B cell (primary cell): ENCODE measurements at regions not wholly inside any gene's neighbourhood (a gene's known extent, or its start where the extent isn't known, plus 50 kb on each side); places are given as distances from the start of the nearest gene placed in this dataset.

Experiments used
- ATAC-seq: fragments of 200-7000 bp; cut with Tn5 transposase; one replicate; pipeline ENCODE4 v1.10.0; 2021; ENCODE audit warnings: low read depth, mild to moderate bottlenecking, moderate number of reproducible peaks, moderate library complexity
- CTCF ChIA-PET: fragments of 350-600 bp; sonication (Branson Sonifier 250); formaldehyde crosslinking; loops from one replicate; lab custom pipeline; 2021; ENCODE audit warnings: antibody characterized with exemption, inconsistent platforms; lab: Charles Lee
- POLR2A ChIA-PET: fragments of 350-600 bp; sonication (Branson Sonifier 250); formaldehyde crosslinking; loops from one replicate; lab custom pipeline; 2021; ENCODE audit warnings: antibody characterized with exemption; lab: Charles Lee
- DNase-seq: peaks from one replicate; pipeline ENCODE4 v3.0.0; 2013
- H2AFZ ChIP-seq: 2 replicates; pipeline ENCODE4 v1.6.1; 2012; ENCODE audit warnings: mild to moderate bottlenecking, low read depth, low read length; ENCODE audit not compliant: insufficient read depth, poor library complexity, severe bottlenecking
- H3K27ac ChIP-seq, 2 donors: 1 replicate in 1 of 2; 2 replicates in 1 of 2; pipeline ENCODE4 v1.5.1; 2012 to 2013; ENCODE audit warnings: low read length in 2 of 2, mild to moderate bottlenecking in 2 of 2, moderate library complexity in 1 of 2
- H3K27me3 ChIP-seq, 4 experiments: fragments of 200-600 bp in 1 of 4; sonication (generic) in 1 of 4; replicated peaks in 1 of 4; 1 replicate in 2 of 4; 2 replicates in 2 of 4; pipeline versions ENCODE4 v1.6.1 to v1.7.0; 2013 to 2016; ENCODE audit warnings: low read length in 3 of 4, mild to moderate bottlenecking in 2 of 4, mixed read lengths in 1 of 4, moderate library complexity in 1 of 4; ENCODE audit not compliant: insufficient read depth in 4 of 4, control insufficient read depth in 3 of 4; ENCODE audit errors: control extremely low read depth in 1 of 4
- H3K36me3 ChIP-seq, 2 experiments: replicated peaks in 1 of 2; 1 replicate in 1 of 2; 2 replicates in 1 of 2; pipeline versions ENCODE4 v1.6.1 to v1.7.1; 2013; ENCODE audit warnings: low read length in 1 of 2; ENCODE audit not compliant: insufficient read depth in 2 of 2, control insufficient read depth in 1 of 2; ENCODE audit errors: control extremely low read depth in 1 of 2, extremely low read depth in 1 of 2
- H3K4me1 ChIP-seq, 2 donors: fragments of 200-600 bp in 1 of 2; sonication (generic) in 1 of 2; 1 replicate in 1 of 2; 2 replicates in 1 of 2; pipeline versions ENCODE4 v1.5.1 to v1.6.1; 2013 to 2017; ENCODE audit warnings: low read length in 2 of 2; ENCODE audit not compliant: control insufficient read depth in 2 of 2, insufficient read depth in 2 of 2
- H3K4me2 ChIP-seq: replicated peaks from 2 replicates; pipeline ENCODE3; 2012; ENCODE audit warnings: mild to moderate bottlenecking, low read depth, low read length; ENCODE audit not compliant: poor library complexity, severe bottlenecking
- H3K4me3 ChIP-seq, 5 experiments: fragments of 200-600 bp in 1 of 5; sonication (generic) in 1 of 5; 1 replicate in 3 of 5; 2 replicates in 2 of 5; pipeline versions ENCODE4 v1.5.1 to v1.7.0; 2011 to 2016; ENCODE audit warnings: low read length in 4 of 5, mild to moderate bottlenecking in 4 of 5, low read depth in 2 of 5, control low read depth in 1 of 5, moderate library complexity in 1 of 5; ENCODE audit not compliant: insufficient read depth in 1 of 5; ENCODE audit errors: control extremely low read depth in 1 of 5, extremely low read depth in 1 of 5
- H3K79me2 ChIP-seq: fragments of 200-600 bp; sonication (generic); one replicate; pipeline ENCODE4 v1.6.0; 2016; ENCODE audit warnings: low read length; ENCODE audit not compliant: control insufficient read depth, insufficient read depth
- H3K9ac ChIP-seq: fragments of 200-600 bp; sonication (generic); 2 replicates; pipeline ENCODE4 v1.6.1; 2017; ENCODE audit warnings: mild to moderate bottlenecking, low read length, moderate library complexity
- H3K9me3 ChIP-seq, 3 donors: one replicate each; pipeline versions ENCODE4 v1.6.1 to v1.7.1; 2013; ENCODE audit warnings: low read length in 2 of 3; ENCODE audit not compliant: control insufficient read depth in 2 of 3, insufficient read depth in 1 of 3; ENCODE audit errors: control extremely low read depth in 1 of 3
- H4K20me1 ChIP-seq: 2 replicates; pipeline ENCODE4 v1.6.0; 2012; ENCODE audit warnings: mild to moderate bottlenecking, low read length; ENCODE audit not compliant: insufficient read depth, control insufficient read depth, poor library complexity, severe bottlenecking
- H3K27ac Mint-ChIP-seq: one replicate; pipeline ENCODE4 v1.8.0; 2021; ENCODE audit warnings: mixed read lengths
- H3K27me3 Mint-ChIP-seq: one replicate; pipeline ENCODE4 v1.8.0; 2021; ENCODE audit warnings: mixed read lengths
- H3K4me1 Mint-ChIP-seq: one replicate; pipeline ENCODE4 v1.8.0; 2021; ENCODE audit warnings: mixed read lengths
- H3K4me3 Mint-ChIP-seq: one replicate; pipeline ENCODE4 v1.8.0; 2021; ENCODE audit warnings: mixed read lengths
- H3K9me3 Mint-ChIP-seq: one replicate; pipeline ENCODE4 v1.8.0; 2022; ENCODE audit warnings: mixed read lengths; ENCODE audit not compliant: insufficient read depth
- EZH2 ChIP-seq: IDR thresholded peaks from 2 replicates; pipeline ENCODE4 v1.6.1; 2012; ENCODE audit warnings: borderline replicate concordance, low read depth, mild to moderate bottlenecking, moderate library complexity, low read length; ENCODE audit not compliant: insufficient read depth, poor library complexity, severe bottlenecking
- WGBS: methylation state at CpG from one replicate; pipeline ENCODE4 v1.1.5; 2013; ENCODE audit warnings: missing lambda C conversion rate; ENCODE audit not compliant: insufficient coverage; 5-methylcytosine and 5-hydroxymethylcytosine counted together
- intact Hi-C: fragments of 100-400 bp; cut with micrococcal nuclease; formaldehyde crosslinking; loops from one replicate; pipeline ENCODE4 v1.10.0; 2022
- TF ChIP-seq, protein P1 (sequence below): fragments of 200-600 bp; IDR thresholded peaks from one replicate; pipeline ENCODE4 v1.8.0; 2022; ENCODE audit warnings: antibody characterized with exemption, mild to moderate bottlenecking

DNA sequence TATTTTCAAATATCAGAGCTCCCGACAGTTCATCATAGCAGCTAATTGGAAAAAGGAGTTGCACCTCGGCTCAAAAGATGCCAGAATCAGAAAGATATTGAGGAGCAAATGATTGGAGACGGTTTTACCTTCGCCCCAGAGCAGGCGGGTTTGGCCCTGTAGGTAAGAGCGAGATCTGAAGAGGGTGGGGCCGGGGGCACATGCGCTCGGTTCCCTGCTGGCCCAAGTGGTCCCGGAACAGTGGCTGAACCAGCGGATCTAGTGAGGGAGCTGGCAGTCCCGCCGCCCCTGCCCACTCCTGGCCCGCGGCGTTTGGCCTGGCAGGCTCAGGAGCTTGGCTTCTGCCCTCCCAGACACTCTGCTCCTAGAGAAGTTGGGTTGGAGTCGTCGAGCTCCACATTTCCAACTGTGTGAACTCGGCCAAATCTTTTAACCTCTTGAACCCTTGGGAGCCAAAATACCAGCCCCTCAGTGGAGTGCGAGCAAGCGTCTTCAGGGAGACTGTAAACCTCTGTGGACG is 79.1 kb downstream of the RHCG start:
- TF ChIP-seq EZH2, result no peak
- TF ChIP-seq, protein P1, sequence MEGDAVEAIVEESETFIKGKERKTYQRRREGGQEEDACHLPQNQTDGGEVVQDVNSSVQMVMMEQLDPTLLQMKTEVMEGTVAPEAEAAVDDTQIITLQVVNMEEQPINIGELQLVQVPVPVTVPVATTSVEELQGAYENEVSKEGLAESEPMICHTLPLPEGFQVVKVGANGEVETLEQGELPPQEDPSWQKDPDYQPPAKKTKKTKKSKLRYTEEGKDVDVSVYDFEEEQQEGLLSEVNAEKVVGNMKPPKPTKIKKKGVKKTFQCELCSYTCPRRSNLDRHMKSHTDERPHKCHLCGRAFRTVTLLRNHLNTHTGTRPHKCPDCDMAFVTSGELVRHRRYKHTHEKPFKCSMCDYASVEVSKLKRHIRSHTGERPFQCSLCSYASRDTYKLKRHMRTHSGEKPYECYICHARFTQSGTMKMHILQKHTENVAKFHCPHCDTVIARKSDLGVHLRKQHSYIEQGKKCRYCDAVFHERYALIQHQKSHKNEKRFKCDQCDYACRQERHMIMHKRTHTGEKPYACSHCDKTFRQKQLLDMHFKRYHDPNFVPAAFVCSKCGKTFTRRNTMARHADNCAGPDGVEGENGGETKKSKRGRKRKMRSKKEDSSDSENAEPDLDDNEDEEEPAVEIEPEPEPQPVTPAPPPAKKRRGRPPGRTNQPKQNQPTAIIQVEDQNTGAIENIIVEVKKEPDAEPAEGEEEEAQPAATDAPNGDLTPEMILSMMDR, result no peak
- H3K79me2 ChIP-seq, result no peaks in the 10 kb centered on the region
- intact Hi-C loops, result no loop called here
- Mint-ChIP-seq H3K4me3 (no peak overlapping the region), H3K4me1 (peaks cover 7% of the 10 kb centered on the region), H3K9me3 (no peaks in the 10 kb centered on the region), H3K27ac (no peak overlapping the region), H3K27me3 (peaks cover 79% of the 10 kb centered on the region)
- no peak overlapping the region for H3K4me3 ChIP-seq
- ATAC-seq (no peak), DNase-seq (no peak)
- POLR2A ChIA-PET, result no interaction called here
- H3K27ac ChIP-seq, result no peak overlapping the region
- H3K4me2 ChIP-seq, result no peak overlapping the region
- no peak overlapping the region for H3K9ac ChIP-seq
- peaks cover 0 to 21% (median 0%) of the 10 kb centered on the region in 3 donors for H3K9me3 ChIP-seq
- peaks cover 16 to 33% of the 10 kb centered on the region in 2 donors for H3K4me1 ChIP-seq
- CTCF ChIA-PET, result interaction anchor here (0.9 to 7.5 kb wide), 7 partner anchors 12 to 59 kb away, joined by 3 to 50 read pairs (median 4); no protein-coding TSS in a partner anchor
- H3K27me3 ChIP-seq, result peaks cover 0 to 87% (median 49%) of the 10 kb centered on the region in 4 experiments
- H4K20me1 ChIP-seq, result no peaks in the 10 kb centered on the region
- no peaks in the 10 kb centered on the region for H3K36me3 ChIP-seq
- H2AFZ ChIP-seq, result no peak overlapping the region
- 58% methylated on average over 22 of the region's 22 CpGs for WGBS

DNA sequence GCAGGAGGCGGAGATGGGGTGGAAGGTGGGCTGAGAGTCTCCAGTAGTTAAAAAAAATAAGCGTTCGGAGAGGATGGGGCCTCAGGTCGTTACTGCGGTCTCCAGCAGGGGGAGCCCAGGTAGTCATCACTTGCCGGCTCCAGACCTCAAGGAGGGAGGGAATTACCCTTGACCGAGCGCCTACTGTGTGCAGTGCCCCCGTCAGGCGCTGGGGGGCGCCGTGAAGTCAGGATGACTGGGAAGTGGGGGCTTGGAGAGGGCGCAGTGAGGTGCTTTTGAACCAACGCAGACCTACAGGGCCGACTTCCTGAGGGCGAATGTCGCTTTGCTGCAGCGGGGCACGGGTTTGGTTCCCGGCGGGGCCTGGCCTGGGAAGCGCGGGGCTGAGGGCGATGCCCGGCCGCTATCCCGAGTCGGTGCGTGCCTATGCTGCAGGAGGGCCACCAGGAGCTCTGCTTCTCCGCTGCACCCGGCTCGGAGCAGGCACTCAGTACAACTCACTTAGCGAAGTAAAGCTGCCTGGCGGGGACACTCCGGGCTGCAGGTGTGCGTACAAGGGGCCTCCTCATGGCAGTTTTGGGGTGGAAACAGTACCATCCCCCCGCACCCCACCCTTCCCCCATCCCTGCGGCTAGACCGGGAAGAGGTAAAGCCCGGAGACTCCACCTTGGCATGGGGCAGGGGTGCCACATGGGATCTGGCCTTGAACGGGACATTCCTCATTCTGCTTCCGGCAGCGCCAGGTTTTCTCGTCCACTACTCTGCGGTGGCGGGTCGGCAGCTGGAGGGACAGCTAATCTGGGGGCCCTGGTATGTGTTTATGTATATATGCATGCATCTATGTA is 79.8 kb downstream of the RHCG start:
- ChIA-PET POLR2A (no interaction called here), CTCF (interaction anchor here (0.9 to 7.5 kb wide), 6 partner anchors 13 to 58 kb away, joined by 3 to 50 read pairs (median 16); no protein-coding TSS in a partner anchor)
- H3K9me3 Mint-ChIP-seq, result no peaks in the 10 kb centered on the region
- TF ChIP-seq, protein P1, result peak; percentile 94
- TF ChIP-seq EZH2, result no peak
- intact Hi-C loops, result loop anchor here (1.0 kb wide), 1 partner anchor 14 kb away; no protein-coding TSS in a partner anchor
- H3K4me1 Mint-ChIP-seq, result peaks cover 12% of the 10 kb centered on the region
- H3K4me3 Mint-ChIP-seq, result peak overlapping the region; percentile 14
- Histone ChIP-seq H3K4me3 (no peak overlapping the region), H3K79me2 (no peaks in the 10 kb centered on the region), H3K9me3 (peaks cover 0 to 28% (median 0%) of the 10 kb centered on the region in 3 donors), H2AFZ (no peak overlapping the region), H3K27ac (no peak overlapping the region), H3K4me2 (peak overlapping the region; percentile 16), H3K9ac (no peak overlapping the region), H4K20me1 (no peaks in the 10 kb centered on the region), H3K27me3 (peaks cover 0 to 88% (median 56%) of the 10 kb centered on the region in 4 experiments), H3K4me1 (peaks cover 23 to 40% of the 10 kb centered on the region in 2 donors), H3K36me3 (no peaks in the 10 kb centered on the region)
- peak overlapping the region; percentile 24 for H3K27ac Mint-ChIP-seq
- ATAC-seq (peak; percentile 89), DNase-seq (peak; percentile 86)
- H3K27me3 Mint-ChIP-seq, result peaks cover 81% of the 10 kb centered on the region
- 14% methylated on average over 42 of the region's 47 CpGs for WGBS
